Hematopoietic multipotent progenitor cell (in vitro differentiated cells): ENCODE measurements at regions not wholly inside any gene's neighbourhood (a gene's known extent, or its start where the extent isn't known, plus 50 kb on each side); places are given as distances from the start of the nearest gene placed in this dataset.
"Not testable (repeated sequence)": the region's sequence is repeated elsewhere in the genome, so short reads cannot be mapped to it uniquely, and the experiment has no call there.

Experiments
- DNase-seq, 3 donors: peaks; one replicate each; pipeline ENCODE4 v3.0.0-alpha.2; 2011 to 2015; ENCODE audit warnings: low read depth in 2 of 3, low spot score in 2 of 3

GRCh38 chr18:56285387-56286065 is 352.9 kb downstream of the TXNL1 start:
- DNase-seq, result no peak

- DNase-seq, result no peak
Measured at GRCh38 chr18:56284319-56284718, 354.1 kb downstream of the TXNL1 start.

GRCh38 chr18:56283316-56283715 is 355.1 kb downstream of the TXNL1 start:
- DNase-seq, result no peak

- DNase-seq, result no peak
Measured at GRCh38 chr18:56282234-56283104, 355.9 kb downstream of the TXNL1 start.

GRCh38 chr18:56279816-56280215 is 358.6 kb downstream of the TXNL1 start:
- DNase-seq, result not testable (repeated sequence)

GRCh38 chr18:56278421-56279003 is 359.9 kb downstream of the TXNL1 start:
- DNase-seq, result no peak

- no peak for DNase-seq
Measured at GRCh38 chr18:56276466-56276865, 361.9 kb downstream of the TXNL1 start.

- DNase-seq, result no peak
Measured at GRCh38 chr18:56273541-56274219, 364.7 kb downstream of the TXNL1 start.

GRCh38 chr18:56270671-56271250 is 367.6 kb downstream of the TXNL1 start:
- DNase-seq, result no peak

- no peak for DNase-seq
Measured at GRCh38 chr18:56269958-56270357, 368.4 kb downstream of the TXNL1 start.

GRCh38 chr18:56268952-56269351 is 369.4 kb downstream of the TXNL1 start:
- no peak for DNase-seq

- no peak for DNase-seq
Measured at GRCh38 chr18:56267334-56267733, 371.1 kb downstream of the TXNL1 start.

- DNase-seq, result peak in 2 of 3 donors; percentile 21 to 65
Measured at GRCh38 chr18:56258178-56258577, 380.2 kb downstream of the TXNL1 start.

- peak in 2 of 3 donors; percentile 51 to 83 for DNase-seq
Measured at GRCh38 chr18:56257205-56257604, 381.2 kb downstream of the TXNL1 start.

GRCh38 chr18:56256659-56257058 is 381.7 kb downstream of the TXNL1 start:
- no peak for DNase-seq

- DNase-seq, result no peak
Measured at GRCh38 chr18:56255381-56255780, 383.0 kb downstream of the TXNL1 start.

- DNase-seq, result no peak
Measured at GRCh38 chr18:56252456-56252855, 385.9 kb downstream of the TXNL1 start.

GRCh38 chr18:56248610-56249235 is 389.7 kb downstream of the TXNL1 start:
- DNase-seq, result peak in 2 of 3 donors; percentile 36 to 80

GRCh38 chr18:56246916-56247315 is 391.5 kb downstream of the TXNL1 start:
- no peak for DNase-seq

- no peak for DNase-seq
Measured at GRCh38 chr18:56245866-56246580, 392.4 kb downstream of the TXNL1 start.
